ENCODE measurements at regions not wholly inside any gene's neighbourhood (a gene's known extent, or its start where the extent isn't known, plus 50 kb on each side); places are given as distances from the start of the nearest gene placed in this dataset.

- Histone ChIP-seq H3K4me3 (replicated peaks in 1 of 3) (no peak overlapping the region), H3K36me3 (no peaks in the 10 kb centered on the region), H3K27me3 (no peaks in the 10 kb centered on the region), H3K27ac (no peak overlapping the region), H3K9me3 (no peaks in the 10 kb centered on the region), H3K4me1 (no peaks in the 10 kb centered on the region)
- DNase-seq = no peak
- TF ChIP-seq CTCF (IDR thresholded peaks at IDR 0.05) (no peak), POLR2A (IDR thresholded peaks at IDR 0.05) (no peak)
- WGBS, 2 donors = 79 to 87% methylated on average over 2 of the region's 2 CpGs
- intact Hi-C loops (cut with DNase I) = no loop called here
Observed at GRCh38 chr3:135538123-135538522, 427.4 kb upstream of the PPP2R3A start.

GRCh38 chr3:135539351-135539750 lies 426.2 kb upstream of the PPP2R3A start:
- no peaks in the 10 kb centered on the region for H3K9me3 ChIP-seq
- no peak for DNase-seq
- no peak for TF ChIP-seq CTCF (IDR thresholded peaks at IDR 0.05)
- TF ChIP-seq POLR2A (IDR thresholded peaks at IDR 0.05) = no peak
- H3K27ac ChIP-seq = no peak overlapping the region
- H3K4me3 ChIP-seq (replicated peaks in 1 of 3) = no peak overlapping the region
- H3K36me3 ChIP-seq = no peaks in the 10 kb centered on the region
- 68 to 70% methylated on average over 4 of the region's 4 CpGs for WGBS, 2 donors
- intact Hi-C loops (cut with DNase I) = no loop called here
- no peaks in the 10 kb centered on the region for H3K4me1 ChIP-seq
- H3K27me3 ChIP-seq = no peaks in the 10 kb centered on the region

- Histone ChIP-seq H3K27me3 (no peaks in the 10 kb centered on the region), H3K4me3 (replicated peaks in 1 of 3) (no peak overlapping the region), H3K27ac (no peak overlapping the region), H3K36me3 (no peaks in the 10 kb centered on the region), H3K4me1 (no peaks in the 10 kb centered on the region), H3K9me3 (no peaks in the 10 kb centered on the region)
- WGBS, 2 donors = 96% methylated on average over 3 of the region's 3 CpGs
- TF ChIP-seq POLR2A (IDR thresholded peaks at IDR 0.05) (no peak), CTCF (IDR thresholded peaks at IDR 0.05) (no peak)
- intact Hi-C loops (cut with DNase I) = no loop called here
- no peak for DNase-seq
Observed at GRCh38 chr3:135539854-135540253, 425.7 kb upstream of the PPP2R3A start.

GRCh38 chr3:135549928-135550494 lies 415.5 kb upstream of the PPP2R3A start:
- H3K9me3 ChIP-seq = no peaks in the 10 kb centered on the region
- DNase-seq = no peak
- no peak for TF ChIP-seq POLR2A (IDR thresholded peaks at IDR 0.05)
- TF ChIP-seq CTCF (IDR thresholded peaks at IDR 0.05) = no peak
- WGBS, 2 donors = 79 to 83% methylated on average over 4 of the region's 4 CpGs
- H3K36me3 ChIP-seq = no peaks in the 10 kb centered on the region
- intact Hi-C loops (cut with DNase I) = no loop called here
- H3K4me1 ChIP-seq = peaks cover 0 to 3% of the 10 kb centered on the region in 2 donors
- no peak overlapping the region for H3K27ac ChIP-seq
- H3K27me3 ChIP-seq = no peaks in the 10 kb centered on the region
- H3K4me3 ChIP-seq (replicated peaks in 1 of 3) = no peak overlapping the region

GRCh38 chr3:135556174-135556573 lies 409.4 kb upstream of the PPP2R3A start:
- Histone ChIP-seq H3K27me3 (no peaks in the 10 kb centered on the region), H3K36me3 (no peaks in the 10 kb centered on the region), H3K4me1 (peaks cover 0 to 3% of the 10 kb centered on the region in 2 donors), H3K4me3 (replicated peaks in 1 of 3) (no peak overlapping the region), H3K27ac (no peak overlapping the region), H3K9me3 (no peaks in the 10 kb centered on the region)
- intact Hi-C loops (cut with DNase I) = no loop called here
- TF ChIP-seq CTCF (IDR thresholded peaks at IDR 0.05) = no peak
- no peak for TF ChIP-seq POLR2A (IDR thresholded peaks at IDR 0.05)
- 79 to 83% methylated on average over 2 of the region's 2 CpGs for WGBS, 2 donors
- no peak for DNase-seq
